H1 (cell line): ENCODE measurements at regions not wholly inside any gene's neighbourhood (a gene's known extent, or its start where the extent isn't known, plus 50 kb on each side); places are given as distances from the start of the nearest gene placed in this dataset.
A peak's percentile ranks its signal among the peaks of the same experiment; 100 is the strongest.

ENCODE experiments used
- CTCF ChIA-PET: fragments of 300-600 bp; sonication (Branson Sonifier 250); formaldehyde crosslinking; loops from one replicate; lab custom pipeline; 2021; ENCODE audit not compliant: partially characterized antibody; lab: Charles Lee
- POLR2A ChIA-PET: fragments of 300-600 bp; sonication (Branson Sonifier 250); formaldehyde crosslinking; loops from one replicate; lab custom pipeline; 2021; ENCODE audit warnings: inconsistent platforms; ENCODE audit not compliant: partially characterized antibody; lab: Charles Lee
- DNase-seq, 2 experiments: peaks; one replicate each; pipeline versions ENCODE4 v3.0.0 to v3.0.0-alpha.2; 2010 to 2022; ENCODE audit warnings: low spot score in 2 of 2, low read depth in 1 of 2, mixed read lengths in 1 of 2
- FAIRE-seq: peaks from 2 replicates; lab custom pipeline; 2011; peaks lifted over from hg19 to GRCh38; lab: Jason Lieb, UNC
- H2AFZ ChIP-seq: 2 replicates; pipeline ENCODE4 v1.8.1; 2012; ENCODE audit warnings: low read length, inconsistent platforms
- H2AK5ac ChIP-seq: 2 replicates; pipeline ENCODE4 v1.6.1; 2013; ENCODE audit warnings: low read depth, low read length
- H2BK120ac ChIP-seq: replicated peaks from 2 replicates; pipeline ENCODE3; 2013; ENCODE audit warnings: low read depth, low read length, inconsistent platforms
- H2BK12ac ChIP-seq: 2 replicates; pipeline ENCODE4 v1.6.1; 2013; ENCODE audit warnings: low read depth, low read length
- H2BK15ac ChIP-seq: 2 replicates; pipeline ENCODE4 v1.6.1; 2013; ENCODE audit warnings: low read length
- H2BK20ac ChIP-seq: 2 replicates; pipeline ENCODE4 v1.6.1; 2013; ENCODE audit warnings: low read length
- H2BK5ac ChIP-seq: 2 replicates; pipeline ENCODE4 v1.6.1; 2013; ENCODE audit warnings: low read depth, low read length
- H3K14ac ChIP-seq: 2 replicates; pipeline ENCODE4 v1.6.1; 2013; ENCODE audit warnings: inconsistent platforms; ENCODE audit not compliant: insufficient read length
- H3K18ac ChIP-seq: 2 replicates; pipeline ENCODE4 v1.6.1; 2013; ENCODE audit warnings: low read length; ENCODE audit errors: extremely low read depth
- H3K23ac ChIP-seq: 2 replicates; pipeline ENCODE4 v1.6.1; 2013; ENCODE audit warnings: inconsistent platforms; ENCODE audit not compliant: insufficient read length
- H3K23me2 ChIP-seq: 2 replicates; pipeline ENCODE4 v1.6.1; 2013; ENCODE audit warnings: low read depth, low read length
- H3K27ac ChIP-seq: 2 replicates; pipeline ENCODE4 v1.6.1; 2011; ENCODE audit warnings: low read depth, low read length, inconsistent platforms
- H3K27me3 ChIP-seq, 4 experiments: replicated peaks in 1 of 4; 1 replicate in 1 of 4; 2 replicates in 3 of 4; pipeline versions ENCODE4 v1.6.1 to v1.8.1; 2011 to 2013; ENCODE audit warnings: low read length in 3 of 4, mild to moderate bottlenecking in 3 of 4, inconsistent platforms in 2 of 4, mixed read lengths in 2 of 4, moderate library complexity in 1 of 4; ENCODE audit not compliant: control insufficient read depth in 3 of 4, insufficient read depth in 3 of 4; ENCODE audit errors: extremely low read depth in 1 of 4
- H3K36me3 ChIP-seq, 4 experiments: 2 replicates each; pipeline versions ENCODE4 v1.6.1 to v1.8.1; 2011 to 2013; ENCODE audit warnings: mild to moderate bottlenecking in 4 of 4, low read length in 3 of 4, moderate library complexity in 2 of 4, control low read depth in 1 of 4, inconsistent platforms in 1 of 4; ENCODE audit not compliant: insufficient read depth in 4 of 4, control insufficient read depth in 2 of 4
- H3K4ac ChIP-seq: replicated peaks from 2 replicates; pipeline ENCODE3; 2013; ENCODE audit warnings: low read length, low read depth, mixed read lengths, inconsistent platforms; ENCODE audit not compliant: insufficient read length
- H3K4me1 ChIP-seq, 4 experiments: replicated peaks in 1 of 4; 1 replicate in 1 of 4; 2 replicates in 3 of 4; pipeline versions ENCODE4 v1.6.1 to v1.8.1; 2011 to 2013; ENCODE audit warnings: low read length in 3 of 4, inconsistent platforms in 2 of 4, mixed read lengths in 1 of 4; ENCODE audit not compliant: insufficient read depth in 4 of 4, control insufficient read depth in 3 of 4
- H3K4me2 ChIP-seq, 2 experiments: 2 replicates each; pipeline versions ENCODE4 v1.6.1 to v1.8.1; 2011 to 2013; ENCODE audit warnings: low read depth in 2 of 2, low read length in 2 of 2, control low read depth in 1 of 2, inconsistent platforms in 1 of 2, mild to moderate bottlenecking in 1 of 2; ENCODE audit not compliant: insufficient read depth in 1 of 2
- H3K4me3 ChIP-seq, 4 experiments: fragments of 200-600, 300-600 bp in 1 of 4; sonication (generic), shearing (Covaris generic), sonication (Bioruptor Twin) in 1 of 4; 2 replicates each; pipeline versions ENCODE4 v1.5.1 to v1.8.1; 2011 to 2016; ENCODE audit warnings: low read length in 4 of 4, low read depth in 3 of 4, control low read depth in 2 of 4, inconsistent platforms in 2 of 4, mild to moderate bottlenecking in 2 of 4, mixed read lengths in 1 of 4, moderate library complexity in 1 of 4; ENCODE audit not compliant: insufficient read depth in 2 of 4; ENCODE audit errors: extremely low read depth in 1 of 4
- H3K56ac ChIP-seq: replicated peaks from 2 replicates; pipeline ENCODE3; 2013; ENCODE audit warnings: low read depth, mild to moderate bottlenecking, mixed read lengths, low read length, inconsistent platforms; ENCODE audit not compliant: insufficient read length
- H3K79me1 ChIP-seq: 2 replicates; pipeline ENCODE4 v1.6.1; 2013; ENCODE audit warnings: low read depth, low read length, control low read depth
- H3K79me2 ChIP-seq, 2 experiments: 2 replicates each; pipeline versions ENCODE4 v1.6.1 to v1.8.1; 2012 to 2013; ENCODE audit warnings: low read length in 2 of 2, mild to moderate bottlenecking in 2 of 2, inconsistent platforms in 1 of 2; ENCODE audit not compliant: insufficient read depth in 2 of 2, control insufficient read depth in 1 of 2
- H3K9ac ChIP-seq, 4 experiments: replicated peaks in 1 of 4; 1 replicate in 1 of 4; 2 replicates in 3 of 4; pipeline versions ENCODE4 v1.6.1 to v1.8.1; 2011 to 2013; ENCODE audit warnings: low read depth in 3 of 4, low read length in 3 of 4, control low read depth in 2 of 4, mild to moderate bottlenecking in 2 of 4, moderate library complexity in 2 of 4, inconsistent platforms in 1 of 4; ENCODE audit errors: extremely low read depth in 1 of 4
- H3K9me3 ChIP-seq, 2 experiments: 2 replicates each; pipeline versions ENCODE4 v1.6.1 to v1.8.1; 2012 to 2013; ENCODE audit warnings: mild to moderate bottlenecking in 2 of 2, moderate library complexity in 2 of 2, control low read depth in 1 of 2, inconsistent platforms in 1 of 2, low read depth in 1 of 2, low read length in 1 of 2, mixed read lengths in 1 of 2; ENCODE audit not compliant: insufficient read depth in 2 of 2
- H4K20me1 ChIP-seq, 2 experiments: replicated peaks in 1 of 2; 2 replicates each; pipeline versions ENCODE3 to v1.8.1; 2011 to 2013; ENCODE audit warnings: inconsistent platforms in 2 of 2, low read length in 2 of 2, mild to moderate bottlenecking in 1 of 2; ENCODE audit not compliant: insufficient read depth in 2 of 2, control insufficient read depth in 1 of 2
- H4K5ac ChIP-seq: 2 replicates; pipeline ENCODE4 v1.6.1; 2013; ENCODE audit warnings: low read length, low read depth, mixed read lengths, inconsistent platforms; ENCODE audit not compliant: insufficient read length
- H4K8ac ChIP-seq: 2 replicates; pipeline ENCODE4 v1.8.0; 2013; ENCODE audit warnings: mild to moderate bottlenecking, moderate library complexity, low read length, inconsistent platforms; ENCODE audit not compliant: insufficient read depth; ENCODE audit errors: extremely low read depth
- H4K91ac ChIP-seq: replicated peaks from 2 replicates; pipeline ENCODE3; 2013; ENCODE audit warnings: low read length, mixed read lengths, inconsistent platforms; ENCODE audit not compliant: insufficient read length
- EGR1 ChIP-seq: IDR thresholded peaks from 2 replicates; pipeline ENCODE4 v1.6.1; 2011; ENCODE audit warnings: low read depth, low read length, borderline replicate concordance
- RAD21 ChIP-seq, 2 experiments: IDR thresholded peaks in 1 of 2; conservative IDR thresholded peaks in 1 of 2; 2 replicates each; pipeline ENCODE4 v1.6.1; 2011; ENCODE audit warnings: low read depth in 2 of 2, low read length in 2 of 2, improper control_type of control experiment in 1 of 2, inconsistent platforms in 1 of 2, mild to moderate bottlenecking in 1 of 2, moderate library complexity in 1 of 2
- SIRT6 ChIP-seq: IDR thresholded peaks from one replicate; pipeline ENCODE4 v1.7.1; 2012; ENCODE audit warnings: low read length, inconsistent platforms
- WGBS, 2 experiments: shearing (Covaris generic) in 1 of 2; methylation state at CpG; one replicate each; pipeline versions ENCODE4 v1.1.6 to v1.1.7; 2013 to 2015; ENCODE audit warnings: low lambda C conversion rate in 2 of 2, mixed read lengths in 2 of 2, inconsistent platforms in 1 of 2, low coverage in 1 of 2, missing lambda C conversion rate in 1 of 2; ENCODE audit not compliant: insufficient replicate concordance in 2 of 2, insufficient coverage in 1 of 2, insufficient read length in 1 of 2; ENCODE audit errors: extremely low coverage in 1 of 2, missing lambda C conversion rate in 1 of 2; 5-methylcytosine and 5-hydroxymethylcytosine counted together
- TF ChIP-seq, protein P1 (sequence below), 3 experiments: IDR thresholded peaks; 1 replicate in 2 of 3; 2 replicates in 1 of 3; pipeline versions ENCODE4 v1.5.1 to v1.6.1; 2011; ENCODE audit warnings: low read length in 3 of 3, mild to moderate bottlenecking in 3 of 3, inconsistent platforms in 2 of 3, low read depth in 1 of 3, moderate library complexity in 1 of 3; ENCODE audit not compliant: insufficient read depth in 1 of 3; ENCODE audit errors: control extremely low read depth in 1 of 3

DNA sequence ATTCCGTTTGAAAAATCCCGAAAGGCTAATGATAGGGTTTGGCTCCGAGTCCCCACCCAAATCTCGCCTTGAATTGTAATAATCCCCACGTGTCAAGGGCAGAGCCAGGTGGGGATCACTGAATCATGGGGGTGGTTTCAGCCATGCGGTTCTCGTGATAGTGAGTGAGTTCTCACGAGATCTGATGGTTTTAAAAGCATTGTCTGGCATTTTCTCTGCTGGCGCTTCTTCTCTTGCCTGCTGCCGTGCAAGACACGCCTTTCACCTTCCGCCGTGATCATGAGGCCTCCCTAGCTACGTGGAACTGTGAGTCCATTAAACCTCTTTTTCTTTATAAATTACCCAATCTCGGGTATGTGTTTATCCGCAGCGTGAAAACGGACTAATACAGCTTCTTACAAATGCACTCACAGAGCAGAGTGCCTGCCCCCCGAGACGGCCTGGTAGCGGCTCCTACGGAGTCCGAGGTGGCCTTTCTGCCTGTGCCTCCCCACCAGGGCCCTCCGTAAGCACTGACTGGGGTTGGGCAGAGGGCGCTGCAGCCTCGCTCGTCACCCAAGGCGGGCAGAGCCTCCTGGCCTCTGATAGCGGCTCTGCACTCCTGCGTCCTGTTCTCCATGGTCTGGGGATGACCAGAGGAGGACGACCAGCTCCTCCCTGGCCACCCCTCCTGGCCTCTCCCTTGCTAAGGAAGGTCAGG lies 131.7 kb downstream of the FOXL1 start:
- Histone ChIP-seq H2BK5ac (no peak overlapping the region), H2AFZ (no peak overlapping the region), H2AK5ac (no peak overlapping the region)
- no peak for TF ChIP-seq EGR1
- TF ChIP-seq SIRT6: no peak
- peak; percentile 35 to 52 for TF ChIP-seq RAD21 (IDR thresholded peaks at IDR 0.05 in 1 of 2, conservative IDR thresholded peaks at IDR 0.05 in 1 of 2; ENCODE audit: low read depth in 2 of 2, low read length in 2 of 2)
- TF ChIP-seq, protein P1, sequence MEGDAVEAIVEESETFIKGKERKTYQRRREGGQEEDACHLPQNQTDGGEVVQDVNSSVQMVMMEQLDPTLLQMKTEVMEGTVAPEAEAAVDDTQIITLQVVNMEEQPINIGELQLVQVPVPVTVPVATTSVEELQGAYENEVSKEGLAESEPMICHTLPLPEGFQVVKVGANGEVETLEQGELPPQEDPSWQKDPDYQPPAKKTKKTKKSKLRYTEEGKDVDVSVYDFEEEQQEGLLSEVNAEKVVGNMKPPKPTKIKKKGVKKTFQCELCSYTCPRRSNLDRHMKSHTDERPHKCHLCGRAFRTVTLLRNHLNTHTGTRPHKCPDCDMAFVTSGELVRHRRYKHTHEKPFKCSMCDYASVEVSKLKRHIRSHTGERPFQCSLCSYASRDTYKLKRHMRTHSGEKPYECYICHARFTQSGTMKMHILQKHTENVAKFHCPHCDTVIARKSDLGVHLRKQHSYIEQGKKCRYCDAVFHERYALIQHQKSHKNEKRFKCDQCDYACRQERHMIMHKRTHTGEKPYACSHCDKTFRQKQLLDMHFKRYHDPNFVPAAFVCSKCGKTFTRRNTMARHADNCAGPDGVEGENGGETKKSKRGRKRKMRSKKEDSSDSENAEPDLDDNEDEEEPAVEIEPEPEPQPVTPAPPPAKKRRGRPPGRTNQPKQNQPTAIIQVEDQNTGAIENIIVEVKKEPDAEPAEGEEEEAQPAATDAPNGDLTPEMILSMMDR (IDR thresholded peaks at IDR 0.05; ENCODE audit: control extremely low read depth in 1 of 3, insufficient read depth in 1 of 3, low read depth in 1 of 3, low read length in 3 of 3): peak; percentile 9 to 33 (median 28); a peak in 3 of 4 replicates
- TF ChIP-seq, all 59 proteins: peak for 2
- FAIRE-seq (no peak), DNase-seq (no peak)
- H3K27ac ChIP-seq: no peak overlapping the region
- H3K18ac ChIP-seq: no peak overlapping the region
- no peak overlapping the region for H3K56ac ChIP-seq
- no peaks in the 10 kb centered on the region for H3K36me3 ChIP-seq
- no peak overlapping the region for H3K14ac ChIP-seq
- CTCF ChIA-PET: interaction anchor here (1.0 to 2.1 kb wide), 10 partner anchors 8 to 399 kb away, joined by 3 to 7 read pairs (median 3); no protein-coding TSS in a partner anchor
- H3K4me2 ChIP-seq: no peak overlapping the region
- H3K9me3 ChIP-seq: no peaks in the 10 kb centered on the region
- POLR2A ChIA-PET: no interaction called here
- no peaks in the 10 kb centered on the region for H3K79me2 ChIP-seq
- H3K23me2 ChIP-seq: no peaks in the 10 kb centered on the region
- no peak overlapping the region for H3K9ac ChIP-seq
- no peaks in the 10 kb centered on the region for H3K79me1 ChIP-seq
- H4K8ac ChIP-seq: no peak overlapping the region
- no peak overlapping the region for H2BK120ac ChIP-seq
- no peak overlapping the region for H2BK15ac ChIP-seq
- no peaks in the 10 kb centered on the region for H4K20me1 ChIP-seq
- peak overlapping the region; percentile 32 for H3K4ac ChIP-seq
- no peak overlapping the region for H4K91ac ChIP-seq
- H2BK12ac ChIP-seq: peak overlapping the region; percentile 2; the same call in 1 of the 2 replicates
- 89% methylated on average over 29 of the region's 31 CpGs; no CpG with 5 or more reads in 1 of the 2 experiments for WGBS, 2 experiments
- no peak overlapping the region for H3K4me3 ChIP-seq
- no peak overlapping the region for H3K23ac ChIP-seq
- no peaks in the 10 kb centered on the region for H3K27me3 ChIP-seq
- peaks cover 0 to 2% (median 0%) of the 10 kb centered on the region in 4 experiments; a peak in 1 of 7 replicates for H3K4me1 ChIP-seq
- H2BK20ac ChIP-seq: no peak overlapping the region
- H4K5ac ChIP-seq: no peak overlapping the region
